NCI-H345 treated with DMSO at 0.1 percent for 48 hours (cell line): ENCODE measurements at regions not wholly inside any gene's neighbourhood (a gene's known extent, or its start where the extent isn't known, plus 50 kb on each side); places are given as distances from the start of the nearest gene placed in this dataset.
"Not testable (repeated sequence)": the region's sequence is repeated elsewhere in the genome, so short reads cannot be mapped to it uniquely, and the experiment has no call there.

Source experiments
- DNase-seq: peaks from one replicate; lab custom pipeline; 2025; ENCODE audit not compliant: unreplicated experiment; lab: John Stamatoyannopoulos, UW

- DNase-seq: no peak
Observed at GRCh38 chr4:79574741-79575451, 166.9 kb upstream of the GK2 start.

DNA sequence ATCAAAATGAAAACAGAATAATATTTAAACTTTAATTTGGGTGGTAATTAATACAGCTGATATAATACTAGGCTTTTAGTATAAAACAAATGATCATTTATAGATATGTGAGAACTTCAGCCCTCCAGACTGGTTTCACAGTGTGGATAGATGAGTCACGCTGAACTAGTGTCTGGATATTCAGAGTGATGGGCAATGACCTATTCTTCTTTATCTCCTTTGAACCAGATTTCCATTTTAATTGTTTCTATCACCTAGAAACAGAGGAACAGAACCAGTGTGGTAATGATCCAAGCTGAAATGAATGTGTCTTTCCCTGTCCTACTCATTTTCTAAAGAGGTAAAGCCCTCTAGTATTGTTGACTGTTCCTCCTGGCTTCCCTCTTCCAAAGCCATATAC lies 155.2 kb upstream of the GK2 start:
- no peak for DNase-seq

- no peak for DNase-seq
Observed at GRCh38 chr4:79561751-79562150, 153.7 kb upstream of the GK2 start.

DNA sequence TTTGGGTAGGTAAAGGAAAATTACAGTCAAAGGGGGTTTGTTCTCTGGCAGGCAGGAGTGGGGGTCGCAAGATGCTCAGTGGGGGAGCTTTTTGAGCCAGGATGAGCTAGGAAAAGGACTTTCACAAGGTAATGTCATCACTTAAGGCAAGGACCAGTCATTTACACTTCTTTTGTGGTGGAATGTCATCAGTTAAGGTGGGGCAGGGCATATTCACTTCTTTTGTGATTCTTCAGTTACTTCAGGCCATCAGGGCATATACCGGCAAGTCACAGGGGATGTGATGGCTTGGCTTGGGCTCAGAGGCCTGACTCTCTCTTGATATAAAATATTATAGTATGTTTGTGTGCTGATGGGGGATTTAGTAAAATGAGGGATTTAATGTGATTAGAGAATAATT lies 151.4 kb upstream of the GK2 start:
- not testable (repeated sequence) for DNase-seq

DNA sequence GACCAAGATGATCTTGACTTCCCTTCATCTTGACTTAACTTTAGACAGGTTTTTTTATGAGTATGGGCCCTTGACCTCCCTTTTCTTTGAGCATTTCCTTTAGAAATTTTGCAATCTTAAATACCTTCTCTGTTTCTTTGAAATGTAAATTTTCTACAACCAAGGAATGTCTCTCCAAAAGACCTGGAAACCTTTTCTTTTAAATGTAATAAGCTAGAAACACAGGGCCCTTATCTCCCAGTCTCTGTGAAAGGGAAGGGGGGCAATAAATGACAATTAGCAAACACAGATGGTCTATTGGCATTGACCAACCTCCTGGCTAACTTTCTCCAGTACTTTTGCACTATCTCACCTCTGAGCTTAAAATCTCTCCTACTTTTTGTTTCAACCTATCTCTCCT lies 144.3 kb upstream of the GK2 start:
- no peak for DNase-seq

- no peak for DNase-seq
Observed at GRCh38 chr4:79551555-79551954, 143.5 kb upstream of the GK2 start.

- no peak for DNase-seq
Observed at GRCh38 chr4:79547851-79548250, 139.8 kb upstream of the GK2 start.

GRCh38 chr4:79545292-79545691 lies 137.3 kb upstream of the GK2 start:
- DNase-seq: not testable (repeated sequence)

DNA sequence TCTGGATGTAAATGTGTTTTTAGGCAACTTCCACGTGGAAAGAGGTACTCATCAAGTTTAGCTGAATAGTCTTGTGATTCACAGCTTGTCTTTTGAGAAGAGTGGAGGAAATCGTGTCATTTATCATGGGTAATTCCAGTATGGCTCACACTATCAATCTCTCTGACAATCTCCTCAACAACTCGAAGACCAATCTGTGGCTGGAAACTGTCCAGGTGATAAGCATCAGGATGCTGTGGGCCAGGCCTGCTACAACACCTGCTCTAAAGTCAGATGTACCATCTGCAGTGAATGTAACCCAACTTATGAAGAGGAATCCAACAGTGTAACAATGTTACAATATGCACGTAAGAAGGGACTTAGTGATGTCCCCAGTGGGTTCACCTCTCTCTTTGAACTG lies 132.1 kb upstream of the GK2 start:
- no peak for DNase-seq

DNA sequence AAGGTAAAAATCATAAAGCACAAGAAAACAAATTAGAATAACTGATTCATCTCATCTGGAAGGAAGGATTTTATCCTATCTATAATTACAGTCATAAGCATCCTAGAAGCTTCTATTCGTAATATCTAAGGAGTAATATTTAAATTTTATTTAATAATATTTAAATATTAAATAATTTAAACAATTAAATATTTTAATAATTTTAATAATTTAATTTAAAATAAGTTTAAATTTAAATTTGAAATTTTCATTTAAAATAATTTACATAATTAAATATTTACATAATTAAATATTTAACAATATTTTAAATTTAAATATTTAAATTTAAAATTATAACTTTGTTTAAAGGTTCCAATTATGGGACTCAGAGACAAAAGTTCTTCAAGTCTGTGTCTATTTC lies 127.5 kb upstream of the GK2 start:
- no peak for DNase-seq

- DNase-seq: no peak
Observed at GRCh38 chr4:79528241-79528706, 120.2 kb upstream of the GK2 start.

DNA sequence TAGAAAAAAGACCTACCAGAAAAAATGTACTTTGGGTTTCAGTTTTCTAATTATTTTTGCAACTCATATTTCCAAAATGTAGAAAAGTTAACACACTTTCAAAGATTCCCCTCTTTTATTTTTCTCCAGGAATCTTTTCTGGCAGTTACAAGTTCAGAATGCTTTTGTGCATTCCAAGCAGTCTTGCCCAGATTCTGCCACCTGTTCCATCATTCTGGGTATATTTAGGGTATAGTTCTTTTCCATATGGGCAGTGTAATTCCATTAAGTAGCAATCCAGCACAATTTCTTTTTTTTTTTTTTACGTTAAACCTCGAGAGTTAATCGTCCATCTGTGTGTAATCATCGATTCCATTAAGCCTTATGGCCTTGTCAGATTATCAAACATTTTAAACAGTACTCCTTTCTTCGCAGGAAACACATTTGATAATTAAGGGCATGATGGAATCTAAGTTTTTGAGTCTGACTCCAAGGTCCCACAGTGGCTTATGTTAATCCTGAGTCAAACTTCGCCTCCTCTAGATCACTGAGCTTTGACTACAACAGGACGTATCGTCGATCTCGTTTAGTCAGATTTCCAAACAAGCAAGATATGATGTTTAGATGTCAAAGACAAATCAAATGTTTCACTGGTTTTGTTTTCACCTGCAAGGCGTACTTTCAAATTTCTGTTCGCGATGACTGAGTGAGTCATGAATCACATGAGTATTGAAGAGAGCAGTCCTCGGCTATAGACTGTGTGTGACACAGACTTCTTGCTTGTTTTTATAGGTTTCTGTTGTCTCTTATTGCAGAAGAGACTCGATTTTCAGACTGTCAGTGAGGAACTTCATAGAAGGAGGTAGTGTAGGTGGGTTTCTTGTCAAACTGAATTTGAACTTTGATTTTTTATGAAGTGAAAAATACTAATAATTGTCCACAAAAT lies 118.9 kb upstream of the GK2 start:
- DNase-seq: no peak

DNA sequence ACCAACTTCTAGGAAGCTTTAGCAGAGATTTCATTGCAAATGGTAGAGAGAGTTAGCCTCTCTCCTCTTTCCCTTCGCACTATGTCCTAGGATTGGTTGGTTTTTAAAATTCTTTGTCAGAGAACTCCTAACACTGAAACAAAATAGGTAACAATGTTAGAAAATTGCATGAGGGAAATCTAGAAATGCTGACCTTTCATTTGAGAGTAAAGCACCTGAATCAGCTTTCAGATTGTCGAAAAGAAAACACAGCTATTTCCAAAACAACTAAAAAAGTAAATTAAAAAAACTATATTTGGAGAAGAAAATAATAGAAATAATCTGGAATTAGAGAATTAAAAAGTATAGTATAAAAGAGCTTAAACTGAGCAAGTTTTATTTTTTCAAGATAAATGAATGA lies 108.1 kb upstream of the GK2 start:
- DNase-seq: no peak

DNA sequence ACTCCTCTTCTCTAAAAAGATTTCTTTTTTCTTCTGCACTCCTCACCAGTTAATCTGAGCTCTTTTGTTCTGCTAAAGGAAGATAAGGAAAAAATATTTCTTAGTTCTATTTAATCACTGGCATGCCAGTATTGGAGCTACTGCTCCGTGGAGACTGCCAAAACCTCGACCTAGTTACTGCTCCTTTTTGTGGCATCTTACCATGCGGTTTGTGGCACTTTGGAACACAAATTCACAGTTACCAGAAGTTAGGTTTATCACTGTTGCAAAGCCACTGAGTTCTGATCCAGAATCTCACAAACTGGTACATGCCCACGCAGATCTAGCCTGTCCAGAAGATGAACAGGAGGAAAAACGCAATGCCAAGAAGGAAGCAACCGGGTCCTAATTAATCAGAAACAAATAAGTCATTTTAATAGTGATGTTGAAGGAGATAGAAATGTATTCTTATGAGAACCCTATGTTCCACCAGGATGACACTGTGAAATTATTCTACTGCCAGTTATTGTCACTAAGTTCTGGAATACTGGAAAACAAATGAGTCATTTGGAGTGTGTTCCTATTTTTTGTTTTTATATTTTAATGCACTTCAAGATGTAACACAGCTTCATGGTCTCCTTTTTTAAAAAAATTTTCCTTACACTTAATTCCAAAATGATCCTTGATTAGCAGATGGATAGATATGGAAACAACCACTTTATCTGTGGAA lies 106.7 kb upstream of the GK2 start:
- DNase-seq: no peak

DNA sequence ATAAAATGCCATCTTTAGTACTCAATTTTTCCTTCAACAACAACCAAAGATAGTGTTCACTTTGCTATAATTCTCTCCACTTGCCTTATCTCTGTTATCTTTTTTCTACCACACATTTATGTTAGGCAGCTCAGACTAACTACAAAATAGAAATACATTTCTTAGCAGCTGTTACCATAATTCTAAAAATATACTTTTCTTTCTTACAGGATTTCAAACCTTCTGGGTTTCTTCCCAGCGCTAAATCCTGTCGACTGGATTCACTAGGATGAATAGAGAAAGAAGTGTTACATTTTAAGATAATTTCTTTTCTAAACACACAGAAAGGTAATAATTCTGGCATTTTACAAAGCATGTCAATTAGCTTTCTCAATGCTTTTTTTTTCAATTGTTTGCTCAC lies 105.5 kb upstream of the GK2 start:
- DNase-seq: no peak

DNA sequence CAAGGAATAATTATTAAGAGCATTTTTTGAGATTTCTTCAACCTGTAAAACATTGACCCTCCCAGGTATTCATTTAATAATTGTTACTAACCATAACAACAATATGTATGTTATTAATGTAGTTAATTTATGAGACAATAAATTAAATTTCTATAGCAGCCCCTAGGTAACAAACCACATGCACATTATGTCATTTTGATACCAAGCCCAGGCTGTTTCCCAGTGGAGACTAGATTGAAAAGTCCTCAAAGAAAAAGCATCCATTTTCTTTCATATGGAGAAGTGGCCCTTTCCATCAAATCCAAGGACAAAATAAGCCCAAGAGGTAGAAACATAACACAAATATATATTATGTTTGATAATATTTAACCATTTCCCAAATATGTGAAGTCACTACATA lies 104.3 kb upstream of the GK2 start:
- DNase-seq: no peak

DNA sequence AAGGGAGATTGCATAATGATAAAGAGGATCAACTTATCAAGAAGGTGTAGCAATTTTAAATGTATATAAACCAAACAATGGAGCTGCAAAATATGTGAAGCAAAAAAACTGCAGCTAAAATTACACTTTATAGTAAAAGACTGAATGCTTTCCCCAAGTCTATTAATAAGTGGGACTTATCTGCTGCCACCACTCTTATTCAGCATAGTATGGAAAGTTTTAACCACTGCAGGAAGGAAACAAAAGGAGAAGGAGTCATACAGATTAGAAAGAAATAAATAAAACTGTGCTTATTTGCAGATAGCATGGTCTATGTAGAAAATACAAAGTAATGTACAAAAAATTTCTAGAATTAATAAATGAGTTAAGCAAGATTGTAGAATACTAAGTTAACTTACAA lies 94.1 kb upstream of the GK2 start:
- no peak for DNase-seq

DNA sequence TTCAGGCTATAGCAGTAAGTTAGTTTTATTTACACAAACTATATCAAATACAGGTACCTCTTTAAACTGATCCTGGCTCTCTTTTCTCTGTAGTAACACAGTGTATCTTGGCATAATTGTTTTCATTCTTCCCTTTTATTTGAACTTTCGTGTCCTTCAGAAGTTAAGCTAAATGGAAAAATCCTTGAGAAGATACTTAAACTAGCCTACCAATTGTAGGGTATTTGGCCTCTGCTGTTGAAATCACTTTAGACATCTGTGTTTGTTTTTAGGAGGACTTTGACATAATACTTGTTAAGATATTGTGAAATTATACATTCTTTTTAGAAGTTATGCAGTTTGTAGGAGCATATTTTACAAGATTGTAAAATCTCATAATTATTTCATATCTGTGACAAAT lies 90.3 kb upstream of the GK2 start:
- DNase-seq: no peak

GRCh38 chr4:79497001-79497400 lies 89.0 kb upstream of the GK2 start:
- DNase-seq: no peak

- no peak for DNase-seq
Observed at GRCh38 chr4:79495447-79495846, 87.4 kb upstream of the GK2 start.

GRCh38 chr4:79492148-79492547 lies 84.1 kb upstream of the GK2 start:
- no peak for DNase-seq

DNA sequence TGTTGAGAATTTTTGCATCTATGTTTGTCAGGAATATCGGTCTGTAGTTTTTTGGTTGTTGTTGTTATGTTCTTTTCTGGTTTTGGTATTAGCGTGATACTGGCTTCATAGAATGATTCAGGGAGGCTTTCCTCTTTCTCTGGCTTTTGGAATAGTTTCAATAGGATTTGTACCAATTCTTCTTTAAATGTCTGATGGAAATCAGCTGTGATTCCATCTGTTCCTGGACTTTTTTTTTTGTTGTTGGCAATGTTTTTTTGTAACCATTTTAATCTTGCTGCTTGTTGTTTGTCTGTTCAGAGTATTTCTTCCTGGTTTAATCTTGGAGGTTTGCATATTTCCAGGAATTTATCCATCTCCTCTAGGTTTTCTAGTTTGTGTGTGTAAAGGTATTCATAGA lies 81.5 kb upstream of the GK2 start:
- no peak for DNase-seq
